ENCODE measurements at regions not wholly inside any gene's neighbourhood (a gene's known extent, or its start where the extent isn't known, plus 50 kb on each side); places are given as distances from the start of the nearest gene placed in this dataset.
"Not testable (repeated sequence)": the region's sequence is repeated elsewhere in the genome, so short reads cannot be mapped to it uniquely, and the experiment has no call there.

DNA sequence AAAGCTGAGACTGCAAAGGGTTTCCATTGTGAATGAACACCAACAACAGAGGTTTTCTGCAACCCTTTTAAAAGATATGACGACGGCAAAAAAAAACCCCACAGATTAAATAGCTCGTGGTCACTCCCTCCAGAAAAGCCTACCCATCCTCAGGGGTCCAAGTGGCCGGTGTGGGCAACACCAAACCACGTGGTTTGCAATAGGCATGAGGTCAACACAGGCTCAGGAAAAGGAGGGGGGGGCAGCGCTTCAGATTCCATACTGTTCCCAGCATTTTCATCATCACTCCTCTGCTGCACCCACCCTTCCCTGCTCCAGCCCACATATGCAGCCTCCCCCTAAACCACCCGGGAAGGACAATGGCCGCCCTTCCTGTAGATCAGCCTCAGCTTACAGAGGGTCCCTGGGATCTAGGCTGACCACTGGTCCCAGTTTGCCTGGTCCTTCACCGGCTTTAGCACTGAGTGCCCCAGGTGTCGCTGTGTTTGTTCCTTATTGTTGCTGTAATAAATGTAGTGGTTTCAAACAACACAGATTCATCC, 122.8 kb upstream of the PHACTR3 start:
- TF ChIP-seq, protein P1, sequence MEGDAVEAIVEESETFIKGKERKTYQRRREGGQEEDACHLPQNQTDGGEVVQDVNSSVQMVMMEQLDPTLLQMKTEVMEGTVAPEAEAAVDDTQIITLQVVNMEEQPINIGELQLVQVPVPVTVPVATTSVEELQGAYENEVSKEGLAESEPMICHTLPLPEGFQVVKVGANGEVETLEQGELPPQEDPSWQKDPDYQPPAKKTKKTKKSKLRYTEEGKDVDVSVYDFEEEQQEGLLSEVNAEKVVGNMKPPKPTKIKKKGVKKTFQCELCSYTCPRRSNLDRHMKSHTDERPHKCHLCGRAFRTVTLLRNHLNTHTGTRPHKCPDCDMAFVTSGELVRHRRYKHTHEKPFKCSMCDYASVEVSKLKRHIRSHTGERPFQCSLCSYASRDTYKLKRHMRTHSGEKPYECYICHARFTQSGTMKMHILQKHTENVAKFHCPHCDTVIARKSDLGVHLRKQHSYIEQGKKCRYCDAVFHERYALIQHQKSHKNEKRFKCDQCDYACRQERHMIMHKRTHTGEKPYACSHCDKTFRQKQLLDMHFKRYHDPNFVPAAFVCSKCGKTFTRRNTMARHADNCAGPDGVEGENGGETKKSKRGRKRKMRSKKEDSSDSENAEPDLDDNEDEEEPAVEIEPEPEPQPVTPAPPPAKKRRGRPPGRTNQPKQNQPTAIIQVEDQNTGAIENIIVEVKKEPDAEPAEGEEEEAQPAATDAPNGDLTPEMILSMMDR (IDR thresholded peaks at IDR 0.05; ENCODE audit: borderline replicate concordance, control extremely low read depth, extremely low read depth, insufficient read depth, missing control alignments), result no peak
- DNase-seq (ENCODE audit: low spot score), result no peak
- in situ Hi-C loops (cut with MboI; ENCODE audit: low sequenced_read_pairs, unreplicated experiment), result no loop called here

DNA sequence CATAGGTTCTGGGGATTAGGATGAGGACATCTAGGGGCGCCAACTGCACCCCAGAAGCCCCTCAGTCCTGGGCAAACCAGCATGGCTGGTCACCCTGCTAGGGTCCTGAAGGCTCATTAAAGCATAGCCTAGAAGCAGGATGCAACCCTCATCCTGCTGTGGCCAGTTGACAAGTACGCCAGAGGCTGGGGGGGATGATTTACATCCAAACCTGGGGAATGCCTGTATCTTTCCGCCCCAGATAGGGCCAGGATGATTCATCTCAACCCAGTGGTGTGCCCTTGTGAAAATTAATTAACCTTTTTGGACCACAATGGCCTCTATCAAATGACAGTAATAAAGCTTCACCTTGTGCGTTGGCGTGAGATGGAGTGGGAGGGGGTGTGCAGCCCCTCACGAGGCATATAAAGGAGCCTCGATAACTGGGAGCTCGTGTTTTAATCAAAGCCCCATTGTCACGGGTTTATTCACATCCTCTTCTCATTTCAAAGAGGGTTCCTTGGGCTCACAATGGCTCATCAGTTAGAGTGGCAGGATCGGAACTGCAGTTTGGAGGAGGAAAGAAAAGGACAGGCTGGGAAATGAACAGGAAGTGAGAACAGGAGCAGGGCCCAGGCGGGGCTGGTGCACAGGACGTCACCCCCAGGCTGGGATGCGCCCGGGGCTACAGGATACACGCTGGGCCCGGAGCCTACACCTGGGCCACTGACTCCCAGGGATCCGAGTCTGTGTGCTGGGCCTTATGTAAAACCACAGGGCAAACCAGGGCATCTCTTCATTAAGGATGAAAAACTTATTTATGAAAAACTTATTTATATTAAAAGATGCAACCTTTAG, 121.8 kb upstream of the PHACTR3 start:
- DNase-seq (ENCODE audit: low spot score), result no peak
- TF ChIP-seq, protein P1 (IDR thresholded peaks at IDR 0.05; ENCODE audit: borderline replicate concordance, control extremely low read depth, extremely low read depth, insufficient read depth, missing control alignments), result no peak
- in situ Hi-C loops (cut with MboI; ENCODE audit: low sequenced_read_pairs, unreplicated experiment), result no loop called here

DNA sequence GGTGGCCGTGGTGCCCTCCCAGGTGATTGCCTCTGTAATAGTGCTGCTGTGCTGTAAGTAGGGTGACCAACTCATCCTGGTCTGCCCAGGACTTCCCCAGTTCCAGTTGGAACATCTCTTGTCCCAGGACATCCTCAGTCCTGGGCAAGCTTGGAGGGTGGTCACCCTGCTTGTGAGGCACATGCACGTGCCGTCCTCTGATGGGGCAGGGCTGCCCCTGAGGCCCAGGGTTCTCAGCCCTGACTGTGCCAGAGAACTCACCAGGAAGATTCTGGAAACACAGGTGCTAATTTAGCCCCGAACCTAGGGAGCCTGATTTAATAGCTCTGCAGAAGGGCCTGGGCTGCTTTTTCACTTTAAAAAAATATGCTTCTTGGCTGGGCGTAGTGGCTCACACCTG, 120.9 kb upstream of the PHACTR3 start:
- in situ Hi-C loops (cut with MboI; ENCODE audit: low sequenced_read_pairs, unreplicated experiment), result no loop called here
- no peak for DNase-seq (ENCODE audit: low spot score)
- TF ChIP-seq, protein P1 (IDR thresholded peaks at IDR 0.05; ENCODE audit: borderline replicate concordance, control extremely low read depth, extremely low read depth, insufficient read depth, missing control alignments), result no peak

DNA sequence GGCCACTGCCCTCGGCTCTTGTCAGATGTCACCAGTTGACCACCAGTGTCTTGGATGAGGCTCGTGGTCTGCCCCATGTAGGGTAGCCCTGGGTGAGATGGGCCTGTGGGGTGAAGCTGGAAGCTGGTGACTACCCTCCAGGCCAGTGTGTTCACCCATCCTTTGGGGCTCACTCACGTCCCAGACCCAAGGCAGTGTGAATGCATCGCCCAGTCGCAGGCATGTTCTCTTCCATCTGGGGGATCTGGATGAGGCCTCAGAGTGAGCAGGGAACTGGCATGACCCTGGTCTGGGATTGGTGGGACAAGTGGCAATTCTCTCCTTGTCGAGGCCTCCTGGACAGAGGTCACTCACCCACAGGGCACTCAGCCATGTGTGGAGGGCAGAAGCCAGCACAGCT, 120.1 kb upstream of the PHACTR3 start:
- in situ Hi-C loops (cut with MboI; ENCODE audit: low sequenced_read_pairs, unreplicated experiment), result no loop called here
- TF ChIP-seq, protein P1 (IDR thresholded peaks at IDR 0.05; ENCODE audit: borderline replicate concordance, control extremely low read depth, extremely low read depth, insufficient read depth, missing control alignments), result no peak

DNA sequence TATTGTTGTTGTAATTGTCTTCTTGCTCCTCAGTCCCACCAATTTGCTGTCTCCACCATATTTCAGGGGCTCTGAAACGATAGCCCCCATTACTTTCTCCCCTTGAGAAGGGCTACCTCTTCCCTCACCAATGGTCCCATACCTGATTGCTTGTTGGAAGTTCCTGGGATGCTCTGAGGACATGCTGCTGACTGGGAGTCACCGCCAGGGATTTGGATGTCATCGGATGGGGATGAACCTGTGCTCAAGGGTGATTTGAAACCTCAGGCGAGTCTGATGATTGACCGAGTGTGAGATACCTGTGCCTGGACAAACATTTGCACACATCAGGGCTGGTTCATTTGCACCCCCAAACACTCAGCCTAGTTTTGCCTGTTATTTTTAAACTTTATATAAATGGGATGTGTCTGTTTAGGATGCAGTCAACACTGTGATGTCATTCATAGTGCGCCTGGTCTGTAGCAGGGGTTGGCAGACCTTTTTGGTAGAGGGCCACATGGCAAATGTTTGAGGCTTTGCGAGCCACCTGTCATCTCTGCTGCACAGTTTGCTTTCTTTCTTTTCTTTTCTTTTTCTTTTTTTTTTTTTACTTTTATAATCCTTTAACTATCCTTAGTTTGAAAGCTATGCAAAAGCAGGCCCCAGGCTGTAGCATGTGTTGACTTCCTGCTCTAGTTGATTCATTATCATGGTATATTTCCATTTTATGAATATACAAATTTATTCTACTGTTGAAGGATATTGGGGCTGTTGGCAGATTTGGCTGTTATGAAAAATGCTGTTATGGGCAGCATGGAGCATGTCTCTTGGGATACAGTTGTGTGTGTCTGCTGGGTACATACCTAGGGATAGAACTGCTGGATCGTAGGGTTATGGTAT, 118.5 kb upstream of the PHACTR3 start:
- in situ Hi-C loops (cut with MboI; ENCODE audit: low sequenced_read_pairs, unreplicated experiment), result no loop called here
- DNase-seq (ENCODE audit: low spot score), result no peak
- TF ChIP-seq, protein P1 (IDR thresholded peaks at IDR 0.05; ENCODE audit: borderline replicate concordance, control extremely low read depth, extremely low read depth, insufficient read depth, missing control alignments), result no peak

More for the DNA sequence above, 120.1 kb upstream of the PHACTR3 start:
- DNase-seq (ENCODE audit: low spot score), result no peak

DNA sequence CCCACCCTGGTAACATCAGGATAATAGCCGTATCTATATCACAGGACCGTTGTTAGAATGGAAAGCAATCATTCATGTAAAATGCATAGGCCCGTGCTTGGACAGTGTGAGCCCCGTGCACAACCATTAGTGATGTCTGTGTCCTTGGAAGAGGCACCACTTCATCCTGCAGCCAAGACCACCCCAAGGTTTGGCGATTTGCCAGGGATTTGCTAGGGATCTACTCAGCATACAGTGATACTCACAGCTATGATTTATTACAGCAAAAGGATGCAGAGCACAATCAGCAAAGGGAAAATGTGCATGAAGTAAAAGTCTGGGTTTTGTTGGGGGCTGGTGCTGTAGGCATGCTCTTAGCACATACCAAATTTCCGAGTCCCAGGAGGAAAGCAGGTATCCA, 115.9 kb upstream of the PHACTR3 start:
- in situ Hi-C loops (cut with MboI; ENCODE audit: low sequenced_read_pairs, unreplicated experiment); DNase-seq (ENCODE audit: low spot score): not testable (repeated sequence)

DNA sequence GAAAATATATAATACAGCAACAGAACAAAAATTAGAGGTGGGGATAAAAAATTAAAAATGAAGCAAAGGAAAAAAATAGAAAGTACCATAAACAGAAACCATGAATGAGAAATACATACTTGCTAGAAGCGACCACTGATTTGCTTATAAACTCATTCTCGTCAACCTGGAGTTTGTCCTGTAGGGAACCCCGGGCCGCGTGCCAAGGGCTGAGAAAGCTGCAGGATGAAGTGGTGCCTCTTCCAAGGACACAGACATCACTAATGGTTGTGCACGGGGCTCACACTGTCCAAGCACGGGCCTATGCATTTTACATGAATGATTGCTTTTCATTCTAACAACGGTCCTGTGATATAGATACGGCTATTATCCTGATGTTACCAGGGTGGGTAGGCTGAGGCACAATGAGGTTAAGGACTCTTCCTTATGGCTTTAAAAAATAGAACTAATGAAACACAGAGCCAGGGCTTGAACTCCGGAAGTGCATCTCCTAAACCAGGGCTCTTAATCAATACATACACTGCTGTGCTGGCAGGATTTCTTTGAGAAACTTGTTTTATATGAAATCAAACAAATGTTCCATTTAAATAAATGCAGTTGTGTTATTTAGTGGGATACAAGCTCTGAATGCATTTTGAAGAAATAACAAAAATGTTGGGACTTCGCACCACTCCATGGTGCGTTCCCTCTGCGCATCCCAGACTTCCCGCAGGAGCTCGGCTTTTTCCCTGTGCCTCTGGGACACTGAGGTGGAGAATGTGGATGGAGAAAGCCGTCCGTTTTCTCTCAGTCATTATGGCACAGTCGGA, 113.9 kb upstream of the PHACTR3 start:
- in situ Hi-C loops (cut with MboI; ENCODE audit: low sequenced_read_pairs, unreplicated experiment); DNase-seq (ENCODE audit: low spot score): not testable (repeated sequence)
